HG03097 (cell line): ENCODE measurements at regions not wholly inside any gene's neighbourhood (a gene's known extent, or its start where the extent isn't known, plus 50 kb on each side); places are given as distances from the start of the nearest gene placed in this dataset.
"Not testable (repeated sequence)": the region's sequence is repeated elsewhere in the genome, so short reads cannot be mapped to it uniquely, and the experiment has no call there.

Experiments used
- ATAC-seq: cut with Tn5 transposase; IDR thresholded peaks from one replicate; pipeline ENCODE4 v1.9.1; 2021; ENCODE audit not compliant: unreplicated experiment, low FRiP score

GRCh38 chr5:121055586-121055985 is 591.5 kb downstream of the PRR16 start:
- ATAC-seq = no peak

DNA sequence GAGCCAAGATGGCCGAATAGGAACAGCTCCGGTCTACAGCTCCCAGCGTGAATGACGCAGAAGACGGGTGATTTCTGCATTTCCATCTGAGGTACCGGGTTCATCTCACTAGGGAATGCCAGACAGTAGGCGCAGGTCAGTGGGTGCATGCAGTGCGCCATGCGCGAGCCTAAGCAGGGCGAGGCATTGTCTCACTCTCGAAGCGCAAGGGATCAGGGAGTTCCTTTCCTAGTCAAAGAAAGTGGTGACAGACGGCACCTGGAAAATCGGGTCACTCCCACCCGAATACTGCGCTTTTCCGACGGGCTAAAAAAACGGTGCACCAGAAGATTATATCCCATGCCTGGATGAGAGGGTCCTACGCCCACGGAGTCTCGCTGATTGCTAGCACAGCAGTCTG is 600.1 kb downstream of the PRR16 start:
- not testable (repeated sequence) for ATAC-seq

GRCh38 chr5:121086671-121087070 is 622.6 kb downstream of the PRR16 start:
- no peak for ATAC-seq

- no peak for ATAC-seq
These were observed 623.5 kb downstream of the PRR16 start for GRCh38 chr5:121087560-121087959.

DNA sequence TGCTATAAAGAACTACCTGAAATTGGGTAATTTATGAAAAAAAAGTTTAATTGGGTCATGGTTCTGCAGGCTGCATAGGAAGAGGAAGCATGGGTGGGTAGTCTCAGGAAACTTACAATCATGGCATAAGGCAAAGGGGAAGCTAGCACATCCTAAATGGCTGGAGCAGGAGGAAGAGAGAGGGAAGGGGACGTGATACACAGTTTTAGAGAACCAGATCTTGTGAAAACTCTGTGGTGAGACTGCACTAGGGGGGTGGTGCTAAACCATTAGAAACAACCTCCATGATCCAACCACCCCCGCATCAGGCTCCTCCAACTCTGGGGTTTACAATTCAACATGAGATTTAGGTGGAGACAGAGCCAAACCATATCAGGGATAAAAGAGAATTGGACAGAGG is 624.2 kb downstream of the PRR16 start:
- no peak for ATAC-seq

DNA sequence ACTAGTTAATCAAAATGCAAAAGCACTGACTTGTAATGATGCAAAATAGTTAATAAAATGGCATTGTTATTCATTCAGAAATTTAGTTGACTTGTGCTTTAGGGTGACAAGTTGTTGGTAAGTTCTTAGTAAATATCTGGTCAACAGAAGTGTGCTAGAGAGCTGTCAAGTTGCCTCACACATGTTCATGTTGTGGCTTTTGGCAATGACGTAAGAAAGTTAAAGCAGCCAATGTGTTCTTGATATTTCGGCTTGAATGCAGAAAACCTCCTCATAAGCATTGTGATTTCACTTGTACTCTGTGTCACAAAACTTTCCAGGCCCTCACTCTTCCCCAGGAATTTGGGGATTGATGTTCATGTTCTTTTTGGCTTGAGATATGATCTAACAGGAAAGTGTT is 626.7 kb downstream of the PRR16 start:
- no peak for ATAC-seq

- no peak for ATAC-seq
These were observed 636.8 kb downstream of the PRR16 start for GRCh38 chr5:121100931-121101330.

- ATAC-seq = no peak
These were observed 641.8 kb downstream of the PRR16 start for GRCh38 chr5:121105921-121106320.

DNA sequence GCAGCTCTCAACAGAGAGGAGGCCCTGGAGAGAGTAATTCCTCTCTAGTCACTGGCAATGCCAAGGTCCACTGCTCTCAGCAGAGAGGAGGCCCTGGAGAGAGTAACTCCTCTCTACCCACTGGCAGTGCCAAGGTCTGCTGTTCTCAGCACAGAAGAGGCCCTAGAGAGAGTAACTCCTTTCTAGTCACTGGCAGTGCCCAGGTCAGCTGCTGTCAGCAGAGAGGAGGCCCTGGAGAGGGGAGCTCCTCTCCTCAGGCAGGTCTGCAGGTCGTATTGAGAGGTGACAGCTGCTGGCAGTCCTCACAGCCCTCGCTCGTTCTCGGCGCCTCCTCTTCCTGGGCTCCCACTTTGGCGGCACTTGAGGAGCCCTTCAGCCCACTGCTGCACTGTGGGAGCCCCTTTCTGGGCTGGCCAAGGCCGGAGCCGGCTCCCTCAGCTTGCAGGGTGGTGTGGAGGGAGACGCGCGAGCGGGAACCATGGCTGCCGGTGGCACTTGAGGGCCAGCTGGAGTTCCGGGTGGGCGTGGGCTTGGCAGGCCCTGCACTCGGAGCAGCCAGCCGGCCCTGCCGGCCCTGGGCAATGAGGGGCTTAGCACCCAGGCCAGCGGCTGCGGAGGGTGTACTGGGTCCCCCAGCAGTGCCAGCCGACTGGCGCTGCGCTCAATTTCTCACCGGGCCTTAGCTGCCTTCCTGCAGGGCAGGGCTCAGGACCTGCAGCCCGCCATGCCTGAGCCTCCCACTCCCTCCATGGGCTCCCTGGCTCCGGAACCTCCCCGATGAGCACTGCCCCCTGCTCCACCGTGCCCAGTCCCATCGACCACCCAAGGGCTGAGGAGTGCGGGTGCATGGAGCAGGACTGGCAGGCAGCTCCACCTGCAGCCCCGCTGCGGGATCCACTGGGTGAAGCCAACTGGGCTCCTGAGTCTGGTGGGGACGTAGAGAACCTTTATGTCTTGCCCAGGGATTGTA is 642.9 kb downstream of the PRR16 start:
- not testable (repeated sequence) for ATAC-seq

DNA sequence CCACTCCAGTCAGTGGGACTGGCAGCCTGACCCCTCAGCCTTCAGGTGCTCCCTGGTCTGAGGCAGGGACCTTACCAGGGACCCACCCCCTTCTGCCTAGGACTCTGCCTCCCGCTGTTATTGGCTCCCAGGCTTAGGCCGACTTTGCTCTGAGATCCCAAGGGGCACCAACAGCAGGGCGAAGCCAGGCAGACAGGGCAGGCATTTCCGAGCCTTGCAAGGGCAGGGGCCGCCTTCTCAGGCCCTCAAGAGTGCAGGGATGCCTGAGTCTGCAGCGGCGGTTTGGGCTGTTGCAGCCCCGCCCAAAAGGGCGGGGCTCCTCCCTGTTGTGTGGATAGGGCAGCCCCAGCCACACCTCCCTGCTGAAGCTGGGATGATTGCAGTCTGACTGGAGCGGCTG is 644.6 kb downstream of the PRR16 start:
- ATAC-seq = no peak

GRCh38 chr5:121109817-121110216 is 645.7 kb downstream of the PRR16 start:
- ATAC-seq = no peak

DNA sequence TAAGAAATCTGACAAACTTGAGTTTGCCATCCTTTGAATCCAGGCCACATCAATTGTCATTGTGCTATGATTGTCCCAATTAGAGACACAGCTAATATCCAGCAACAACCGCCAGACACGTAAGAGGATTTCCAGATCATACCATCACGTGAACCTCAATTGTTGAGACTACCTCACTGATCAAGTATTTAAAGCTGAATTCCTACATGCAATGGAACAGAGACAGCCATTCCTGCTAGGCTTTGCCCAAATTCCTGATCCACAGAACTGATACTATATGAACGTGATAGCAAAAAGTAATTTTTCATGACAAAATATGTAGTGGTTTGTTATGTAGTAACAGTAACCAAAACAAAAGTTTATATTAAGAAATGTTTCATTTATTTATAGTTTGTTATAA is 657.7 kb downstream of the PRR16 start:
- ATAC-seq = no peak

DNA sequence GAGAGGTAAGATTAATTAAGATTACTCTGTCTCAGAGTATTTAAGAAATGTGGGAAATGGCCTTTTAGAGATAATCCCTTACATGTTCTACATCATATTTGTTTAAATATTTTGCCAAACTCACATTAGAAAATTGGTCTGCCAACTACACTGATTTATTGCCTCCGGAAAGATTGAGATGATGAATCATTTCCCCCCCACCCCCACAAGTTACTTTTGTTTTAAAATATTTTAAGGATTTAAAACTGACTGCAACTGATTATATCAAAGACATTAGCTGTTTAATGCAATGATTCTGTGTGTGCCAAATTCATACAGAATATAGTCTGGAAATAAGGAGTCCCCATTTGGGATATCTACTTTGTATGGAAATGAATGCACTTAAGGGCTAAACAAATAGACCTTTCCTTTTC is 674.4 kb downstream of the PRR16 start:
- no peak for ATAC-seq

DNA sequence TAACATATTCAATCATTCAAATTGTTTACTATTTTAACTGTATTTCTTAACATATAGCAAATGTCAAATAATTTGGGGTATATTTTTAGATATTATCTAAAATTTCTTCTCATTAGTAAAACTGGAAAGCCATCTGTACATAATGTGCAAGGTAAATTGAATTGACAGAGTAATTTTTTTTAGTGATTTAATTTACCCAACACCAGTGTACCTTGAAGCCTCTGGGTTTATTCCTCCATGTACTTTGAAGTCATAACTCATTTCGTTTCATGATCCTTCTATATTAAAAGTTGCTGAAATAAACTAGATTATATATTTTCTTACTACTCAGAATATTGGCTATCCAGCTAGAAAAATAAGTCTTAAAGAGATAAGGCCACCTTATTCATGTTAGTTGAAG is 674.9 kb downstream of the PRR16 start:
- ATAC-seq = no peak

GRCh38 chr5:121144764-121145163 is 680.7 kb downstream of the PRR16 start:
- no peak for ATAC-seq

DNA sequence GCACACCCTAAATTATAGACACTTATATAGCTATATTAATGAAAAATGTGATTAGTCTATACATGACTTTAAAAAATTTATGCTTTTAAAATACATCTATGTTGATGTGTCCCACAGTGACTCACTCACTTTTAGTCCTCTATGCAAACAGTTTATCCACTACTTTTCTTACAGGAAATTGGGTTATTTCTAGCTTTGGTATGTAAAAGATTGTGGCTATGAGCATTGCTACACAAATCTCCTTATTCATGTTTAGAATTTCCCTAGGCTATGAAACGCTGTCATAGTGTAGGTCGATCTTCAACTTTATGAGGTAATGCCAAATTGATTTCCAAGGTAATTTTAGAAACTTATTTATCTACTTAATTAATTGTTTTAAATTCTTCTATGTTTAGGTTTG is 687.4 kb downstream of the PRR16 start:
- no peak for ATAC-seq

GRCh38 chr5:121152411-121152810 is 688.3 kb downstream of the PRR16 start:
- no peak for ATAC-seq

- ATAC-seq = no peak
These were observed 692.5 kb downstream of the PRR16 start for GRCh38 chr5:121156565-121156964.

- no peak for ATAC-seq
These were observed 693.2 kb upstream of the FTMT start for GRCh38 chr5:121158451-121158850.

DNA sequence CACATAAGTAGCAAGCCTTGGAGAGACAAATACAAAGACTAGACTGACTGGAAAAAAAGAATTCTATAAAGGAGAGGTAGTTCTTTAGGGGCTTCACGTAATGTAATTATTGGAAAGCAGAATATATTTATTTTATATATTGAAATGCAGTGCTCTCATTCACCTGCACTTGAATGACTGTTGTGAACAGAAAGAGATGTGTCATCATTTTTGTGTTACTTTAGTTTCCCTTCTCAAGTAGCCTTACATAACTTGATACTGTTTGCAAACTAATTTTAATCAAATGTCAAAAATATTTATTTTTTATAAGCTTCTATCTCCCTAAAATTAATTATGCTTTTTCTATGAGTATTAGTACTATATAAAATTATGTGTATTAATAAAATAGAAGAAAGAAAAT is 691.1 kb upstream of the FTMT start:
- ATAC-seq = no peak

DNA sequence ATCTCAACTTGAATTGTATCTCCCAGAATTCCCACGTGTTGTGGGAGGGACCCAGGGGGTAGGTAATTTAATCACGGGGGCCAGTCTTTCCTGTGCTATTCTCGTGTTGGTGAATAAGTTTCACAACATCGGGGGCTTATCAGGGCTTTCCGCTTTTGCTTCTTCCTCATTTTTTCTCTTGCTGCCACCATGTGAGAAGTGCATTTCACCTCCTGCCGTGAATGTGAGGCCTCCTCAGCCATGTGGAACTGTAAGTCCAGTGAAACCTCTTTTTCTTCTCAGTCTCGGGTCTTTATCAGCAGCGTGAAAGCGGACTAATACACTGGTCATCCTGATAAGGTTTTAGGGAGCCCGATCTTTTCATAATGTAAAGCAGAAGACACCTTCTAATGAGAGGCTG is 687.0 kb upstream of the FTMT start:
- ATAC-seq = no peak

- no peak for ATAC-seq
These were observed 680.3 kb upstream of the FTMT start for GRCh38 chr5:121171361-121171760.
